Breast epithelium (tissue), 3 donors: ENCODE measurements at regions not wholly inside any gene's neighbourhood (a gene's known extent, or its start where the extent isn't known, plus 50 kb on each side); places are given as distances from the start of the nearest gene placed in this dataset.

Experiments
- CTCF ChIP-seq, 3 donors: fragments of 450-650 bp; IDR thresholded peaks; one replicate each; pipeline ENCODE4 v1.5.1; 2016 to 2017; ENCODE audit warnings: antibody characterized with exemption in 3 of 3, mild to moderate bottlenecking in 3 of 3, moderate library complexity in 3 of 3
- POLR2A ChIP-seq: fragments of 450-650 bp; IDR thresholded peaks from one replicate; pipeline ENCODE4 v1.6.1; 2016; ENCODE audit warnings: antibody characterized with exemption, mild to moderate bottlenecking, moderate library complexity
- POLR2AphosphoS5 ChIP-seq, 3 donors: sonication (generic); formaldehyde crosslinking; IDR thresholded peaks; one replicate each; pipeline ENCODE4 v1.6.1; 2017; ENCODE audit warnings: antibody characterized with exemption in 3 of 3

GRCh38 chr11:127350476-127350875 lies 349.9 kb upstream of the KIRREL3 start:
- no peak for TF ChIP-seq CTCF (IDR thresholded peaks at IDR 0.05)
- no peak for TF ChIP-seq POLR2AphosphoS5 (IDR thresholded peaks at IDR 0.05)
- no peak for TF ChIP-seq POLR2A
